GM19025 (cell line): ENCODE measurements at regions not wholly inside any gene's neighbourhood (a gene's known extent, or its start where the extent isn't known, plus 50 kb on each side); places are given as distances from the start of the nearest gene placed in this dataset.

ENCODE experiments used
- ATAC-seq: cut with Tn5 transposase; IDR thresholded peaks from one replicate; pipeline ENCODE4 v1.9.1; 2021; ENCODE audit warnings: mild to moderate bottlenecking, low read depth, moderate library complexity; ENCODE audit not compliant: unreplicated experiment

DNA sequence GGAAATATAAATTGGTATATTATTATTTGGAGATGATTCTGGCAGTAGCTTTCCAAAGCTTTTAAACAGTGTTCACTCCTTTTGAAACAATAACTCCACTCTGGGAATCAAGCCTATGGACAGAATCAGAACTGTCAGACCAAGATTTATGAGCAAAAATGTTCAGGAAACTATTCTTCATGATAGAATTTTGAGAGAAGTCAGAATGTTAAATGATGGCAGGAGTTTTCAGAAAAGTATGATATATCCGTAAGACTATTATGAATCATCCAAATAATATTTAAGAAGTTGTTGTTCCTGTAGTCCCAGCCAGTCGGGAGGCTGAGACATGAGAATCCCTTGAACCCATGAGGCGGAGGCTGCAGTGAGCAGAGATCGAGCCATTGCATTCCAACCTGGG is 50.5 kb upstream of the ADGRG2 start:
- ATAC-seq: no peak

- no peak for ATAC-seq
These were observed 52.2 kb upstream of the ADGRG2 start for GRCh38 chrX:19174401-19175025.

GRCh38 chrX:19176901-19177630 is 54.8 kb upstream of the ADGRG2 start:
- ATAC-seq: no peak

- no peak for ATAC-seq
These were observed 55.5 kb upstream of the ADGRG2 start for GRCh38 chrX:19177721-19178120.

GRCh38 chrX:19178402-19178801 is 56.1 kb upstream of the ADGRG2 start:
- ATAC-seq: no peak

- ATAC-seq: no peak
These were observed 57.1 kb upstream of the ADGRG2 start for GRCh38 chrX:19179389-19179788.

DNA sequence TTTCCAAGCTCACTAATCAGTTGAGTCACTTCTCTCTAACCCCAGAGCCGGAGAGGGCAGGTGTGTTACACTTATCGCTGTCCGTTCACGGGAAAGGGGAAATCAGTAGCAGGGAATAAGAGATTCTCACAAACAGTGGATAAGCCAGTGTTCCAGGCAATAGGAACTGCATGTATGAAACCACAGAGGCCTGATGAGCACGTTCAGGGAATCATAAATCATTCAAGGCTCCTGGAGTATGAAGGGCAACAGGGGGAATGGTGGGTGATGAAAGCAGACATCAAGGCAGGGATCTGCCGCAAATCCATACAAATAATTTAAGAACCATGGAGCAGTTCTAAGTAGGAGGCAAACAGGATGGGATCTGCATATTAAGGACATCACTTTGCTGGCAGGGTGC is 59.1 kb upstream of the ADGRG2 start:
- no peak for ATAC-seq

DNA sequence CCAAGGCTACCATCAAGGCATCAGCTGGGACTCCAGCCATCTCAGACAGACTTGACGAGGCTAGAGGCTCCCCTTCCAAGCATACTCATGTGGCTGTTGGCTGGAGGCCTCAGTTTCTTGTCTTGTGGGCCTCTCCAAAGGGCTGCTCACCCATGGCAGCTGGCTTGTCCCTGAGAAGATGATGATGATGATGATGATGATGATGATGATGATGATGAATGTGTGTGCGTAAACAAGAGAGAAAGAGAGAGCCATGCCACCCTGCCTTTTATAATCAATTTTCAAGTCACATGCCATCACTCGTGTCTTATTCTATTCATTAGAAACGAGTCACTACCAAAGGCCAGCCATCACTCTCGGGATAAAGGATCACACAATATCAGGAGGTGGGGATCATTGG is 60.5 kb upstream of the ADGRG2 start:
- no peak for ATAC-seq

DNA sequence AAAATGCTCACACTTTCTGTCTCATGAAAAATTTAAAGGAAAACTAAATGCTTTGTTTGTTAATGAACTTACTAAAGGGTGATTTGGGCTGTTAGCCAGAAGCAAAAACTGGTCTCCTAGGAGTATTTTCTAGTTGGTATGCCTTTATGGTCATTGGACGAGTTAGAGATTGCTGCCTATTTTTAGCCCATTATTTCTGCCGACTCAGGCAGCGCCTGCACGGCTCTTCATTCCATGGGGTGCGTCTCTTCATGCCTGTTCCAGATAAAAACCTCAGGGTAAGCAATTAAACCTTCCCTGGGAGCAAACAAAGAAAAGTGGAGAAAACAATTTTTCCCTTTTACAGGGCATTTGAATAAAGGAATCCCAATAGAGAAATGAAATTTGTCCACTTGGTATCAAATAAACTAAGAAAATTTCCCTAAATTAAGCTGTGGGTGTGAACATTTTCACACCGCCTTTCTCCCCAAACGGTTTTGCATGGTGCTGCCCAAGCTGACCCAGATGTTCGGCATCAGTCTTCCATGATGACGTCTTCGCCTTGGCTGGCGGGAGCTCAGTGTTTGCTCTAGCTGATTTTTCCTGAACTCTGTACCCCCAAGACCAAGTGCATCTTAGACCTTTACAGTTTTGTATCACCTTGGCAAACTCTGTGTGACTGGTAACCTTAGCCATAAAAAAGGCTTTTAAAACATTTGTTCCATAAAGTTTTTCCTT is 61.7 kb upstream of the ADGRG2 start:
- ATAC-seq: no peak

DNA sequence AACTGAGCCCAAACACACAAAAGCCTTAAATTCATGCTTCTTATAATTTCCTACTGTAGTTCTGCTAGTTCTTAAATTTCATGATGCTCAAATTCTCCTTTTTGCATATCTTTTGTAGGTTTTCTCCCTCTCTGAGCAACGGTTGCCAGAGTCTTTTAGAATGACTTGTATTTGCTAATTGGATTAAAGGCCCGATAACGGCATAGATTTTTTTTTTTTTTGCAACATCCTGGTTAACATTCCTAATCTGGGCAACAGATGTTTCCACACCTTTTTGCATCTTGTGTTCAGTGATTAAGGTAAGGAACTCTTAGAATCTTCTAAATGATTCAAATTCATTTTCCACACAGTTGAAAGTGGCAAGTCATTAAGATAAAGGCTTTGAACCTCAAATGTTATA is 66.3 kb upstream of the ADGRG2 start:
- ATAC-seq: no peak

DNA sequence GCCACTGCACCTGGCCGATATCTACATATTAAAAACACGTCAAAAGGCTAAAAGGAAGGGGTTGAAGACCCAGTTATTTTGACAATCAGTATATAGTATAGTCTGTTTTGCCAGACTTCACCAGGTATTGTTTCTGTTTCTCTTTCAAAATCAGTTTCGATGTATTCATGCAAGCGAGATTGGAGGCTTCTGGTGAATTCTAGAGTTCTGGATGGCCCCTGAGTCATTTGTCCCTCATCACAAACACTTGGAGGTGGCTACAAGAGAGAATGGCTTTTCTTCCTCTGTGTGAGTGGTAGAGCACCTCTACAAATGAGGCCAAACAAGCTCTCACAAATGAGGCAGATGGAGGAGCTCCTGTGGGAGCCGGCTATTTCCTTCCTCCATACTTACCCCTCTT is 68.6 kb upstream of the ADGRG2 start:
- ATAC-seq: no peak

- no peak for ATAC-seq
These were observed 71.3 kb upstream of the ADGRG2 start for GRCh38 chrX:19193565-19193964.

GRCh38 chrX:19194285-19195242 is 72.3 kb upstream of the ADGRG2 start:
- ATAC-seq: peak; percentile 42

GRCh38 chrX:19195243-19195610 is 73.0 kb upstream of the ADGRG2 start:
- ATAC-seq: peak; percentile 33

GRCh38 chrX:19198473-19198872 is 76.2 kb upstream of the ADGRG2 start:
- ATAC-seq: no peak

DNA sequence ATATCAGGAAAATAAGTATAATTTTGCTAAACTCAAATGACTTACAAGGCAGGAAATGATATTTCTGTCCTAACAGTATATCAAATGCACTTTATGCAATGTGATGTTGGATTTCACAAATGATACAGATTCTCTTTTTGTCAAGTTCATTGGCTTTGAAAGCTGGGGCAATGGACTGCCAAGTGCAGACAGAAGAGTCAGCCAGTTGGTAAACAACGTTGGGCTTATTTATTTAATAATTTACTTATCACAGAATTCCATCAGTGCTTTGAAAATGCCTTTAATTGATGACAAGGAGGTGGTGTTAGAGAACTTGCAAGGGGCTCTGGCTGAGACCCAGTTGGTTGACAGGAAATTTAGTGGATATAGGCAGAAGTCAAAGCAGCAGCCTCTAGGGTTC is 79.9 kb upstream of the ADGRG2 start:
- no peak for ATAC-seq

DNA sequence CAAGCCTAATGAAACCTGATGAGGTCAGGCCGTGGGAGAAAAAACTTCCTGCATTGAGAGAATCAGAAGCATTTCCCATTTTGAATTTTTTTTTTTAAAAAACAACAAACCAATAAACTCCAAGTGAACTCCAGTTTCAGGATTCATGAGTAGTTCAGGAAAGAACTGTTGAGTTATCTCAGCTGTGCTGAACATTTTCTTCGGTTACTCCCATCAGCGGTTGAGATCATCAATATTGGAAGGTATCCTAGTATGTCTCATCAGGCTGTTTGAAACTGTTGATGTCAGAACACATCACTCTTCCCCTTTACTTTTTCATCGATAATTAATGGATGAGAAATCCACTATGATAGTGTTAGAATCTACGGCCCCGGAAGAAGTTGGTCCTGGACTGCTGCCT is 82.4 kb upstream of the ADGRG2 start:
- ATAC-seq: no peak

DNA sequence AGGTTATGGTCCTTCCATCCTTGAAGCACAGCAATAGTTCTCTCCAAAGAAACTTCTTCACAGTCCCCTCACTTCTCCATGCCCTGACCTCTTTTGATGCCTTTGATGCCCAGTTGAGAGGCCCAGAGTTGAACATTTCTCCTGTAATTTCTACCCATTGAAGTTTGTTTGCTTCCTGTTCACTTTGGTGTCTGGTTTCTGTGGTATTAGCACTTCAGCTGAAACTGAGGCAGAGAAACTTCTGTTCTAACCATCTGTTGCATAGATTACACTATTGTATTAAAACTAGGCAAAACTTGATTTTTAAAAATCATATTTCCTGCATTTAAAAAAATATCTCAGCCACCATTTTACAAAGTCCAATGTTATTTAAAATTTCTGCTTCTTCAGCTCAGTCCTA is 89.8 kb upstream of the ADGRG2 start:
- ATAC-seq: peak; percentile 70

- no peak for ATAC-seq
These were observed 91.4 kb upstream of the ADGRG2 start for GRCh38 chrX:19213610-19214152.

DNA sequence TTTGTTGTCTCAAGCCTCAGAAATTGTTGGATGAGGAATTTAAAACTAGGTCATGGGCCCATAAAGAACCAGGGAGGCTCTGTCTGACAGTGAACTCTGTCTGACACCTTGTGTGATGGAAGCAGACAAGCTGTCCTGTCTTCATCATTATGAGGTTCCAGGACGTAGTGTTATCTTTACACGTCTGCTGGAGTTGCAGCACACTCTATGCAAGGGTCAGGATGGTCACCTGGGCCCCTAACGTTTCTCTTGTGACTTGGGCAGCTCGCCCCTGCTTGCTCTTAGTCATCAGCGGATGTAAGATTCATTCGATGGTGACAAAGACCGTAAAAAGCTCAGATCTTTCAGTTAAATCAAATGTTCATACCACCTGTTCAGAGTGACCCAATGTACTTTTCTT is 92.0 kb upstream of the ADGRG2 start:
- ATAC-seq: no peak
